ENCODE measurements at regions not wholly inside any gene's neighbourhood (a gene's known extent, or its start where the extent isn't known, plus 50 kb on each side); places are given as distances from the start of the nearest gene placed in this dataset.

- DNase-seq, result no peak
Measured at GRCh38 chr5:31097851-31098250, 95.6 kb upstream of the CDH6 start.

- no peak for DNase-seq
Measured at GRCh38 chr5:31096238-31096865, 97.1 kb upstream of the CDH6 start.

GRCh38 chr5:31095796-31096195 lies 97.7 kb upstream of the CDH6 start:
- DNase-seq, result no peak

GRCh38 chr5:31091501-31091900 lies 102.0 kb upstream of the CDH6 start:
- no peak for DNase-seq

- DNase-seq, result no peak
Measured at GRCh38 chr5:31090467-31090866, 103.0 kb upstream of the CDH6 start.

- no peak for DNase-seq
Measured at GRCh38 chr5:31086839-31087415, 106.6 kb upstream of the CDH6 start.

GRCh38 chr5:31084871-31085270 lies 108.6 kb upstream of the CDH6 start:
- DNase-seq, result no peak

GRCh38 chr5:31083364-31083763 lies 110.1 kb upstream of the CDH6 start:
- DNase-seq, result no peak

GRCh38 chr5:31079668-31080067 lies 113.8 kb upstream of the CDH6 start:
- DNase-seq, result no peak

GRCh38 chr5:31078956-31079355 lies 114.5 kb upstream of the CDH6 start:
- no peak for DNase-seq

GRCh38 chr5:31075981-31076380 lies 117.5 kb upstream of the CDH6 start:
- no peak for DNase-seq

GRCh38 chr5:31068287-31068686 lies 125.2 kb upstream of the CDH6 start:
- DNase-seq, result no peak

- DNase-seq, result no peak
Measured at GRCh38 chr5:31066655-31067328, 126.7 kb upstream of the CDH6 start.

- no peak for DNase-seq
Measured at GRCh38 chr5:31064215-31064614, 129.3 kb upstream of the CDH6 start.

GRCh38 chr5:31062902-31063580 lies 130.4 kb upstream of the CDH6 start:
- DNase-seq, result no peak

GRCh38 chr5:31059889-31060288 lies 133.6 kb upstream of the CDH6 start:
- no peak for DNase-seq

GRCh38 chr5:31054453-31054852 lies 139.0 kb upstream of the CDH6 start:
- DNase-seq, result no peak

- no peak for DNase-seq
Measured at GRCh38 chr5:31052937-31053658, 140.4 kb upstream of the CDH6 start.

GRCh38 chr5:31051316-31051715 lies 142.2 kb upstream of the CDH6 start:
- no peak for DNase-seq

- no peak for DNase-seq
Measured at GRCh38 chr5:31049936-31050704, 143.4 kb upstream of the CDH6 start.

- no peak for DNase-seq
Measured at GRCh38 chr5:31049461-31049860, 144.0 kb upstream of the CDH6 start.
